ENCODE measurements at regions not wholly inside any gene's neighbourhood (a gene's known extent, or its start where the extent isn't known, plus 50 kb on each side); places are given as distances from the start of the nearest gene placed in this dataset.

DNA sequence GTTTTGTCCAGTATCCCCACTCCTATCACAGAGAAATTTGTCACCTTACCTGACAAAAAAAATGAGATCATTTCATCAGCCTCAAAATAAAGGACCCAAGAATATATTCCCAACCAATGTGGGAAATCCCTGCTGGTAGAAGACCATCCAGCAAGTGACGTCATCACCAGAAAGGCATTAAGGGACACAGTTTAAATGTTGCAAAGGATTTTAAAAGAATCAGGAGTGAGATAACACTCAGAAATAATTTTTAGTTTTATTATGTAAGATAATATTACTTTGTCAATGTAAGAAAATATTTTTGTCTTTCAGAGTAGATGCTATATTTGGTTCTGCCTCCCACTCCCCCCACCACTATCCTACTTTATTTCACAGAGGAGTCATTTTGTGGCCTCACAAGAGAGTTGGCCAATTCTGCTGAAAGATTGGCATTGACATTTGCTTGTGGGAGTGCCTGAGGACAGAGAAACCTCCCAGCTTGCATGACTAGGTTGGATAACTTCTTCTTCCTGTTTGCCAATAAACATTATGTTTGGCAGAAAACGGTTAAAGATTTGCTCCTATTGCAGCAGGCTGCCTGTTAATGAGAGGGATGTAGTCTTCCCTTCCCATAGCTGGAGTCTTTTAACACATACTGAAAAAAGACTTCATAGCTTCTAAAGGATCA lies 288.6 kb upstream of the DAB2 start:
- H3K4me3 ChIP-seq (ENCODE audit: low read depth, low read length), result no peak overlapping the region
- no peak for TF ChIP-seq CTCF (IDR thresholded peaks at IDR 0.05; ENCODE audit: insufficient read depth, low read length, poor library complexity, severe bottlenecking)

GRCh38 chr5:39712316-39713249 lies 287.8 kb upstream of the DAB2 start:
- DNase-seq (ENCODE audit: low read depth), result no peak
- no peak overlapping the region for H3K4me3 ChIP-seq (ENCODE audit: low read depth, low read length)
- TF ChIP-seq CTCF (IDR thresholded peaks at IDR 0.05; ENCODE audit: insufficient read depth, low read length, poor library complexity, severe bottlenecking), result no peak
- H3K27me3 ChIP-seq (ENCODE audit: control insufficient read depth, insufficient read depth, low read length), result no peaks in the 10 kb centered on the region
- no peaks in the 10 kb centered on the region for H3K36me3 ChIP-seq (ENCODE audit: control insufficient read depth, insufficient read depth, low read length)

More for the DNA sequence above, 288.6 kb upstream of the DAB2 start:
- Histone ChIP-seq H3K36me3 (ENCODE audit: control insufficient read depth, insufficient read depth, low read length) (no peaks in the 10 kb centered on the region), H3K27me3 (ENCODE audit: control insufficient read depth, insufficient read depth, low read length) (no peaks in the 10 kb centered on the region)
- DNase-seq (ENCODE audit: low read depth), result no peak

- TF ChIP-seq CTCF (IDR thresholded peaks at IDR 0.05; ENCODE audit: insufficient read depth, low read length, poor library complexity, severe bottlenecking), result no peak
- Histone ChIP-seq H3K27me3 (ENCODE audit: control insufficient read depth, insufficient read depth, low read length) (no peaks in the 10 kb centered on the region), H3K36me3 (ENCODE audit: control insufficient read depth, insufficient read depth, low read length) (no peaks in the 10 kb centered on the region), H3K4me3 (ENCODE audit: low read depth, low read length) (no peak overlapping the region)
- DNase-seq (ENCODE audit: low read depth), result no peak
These were observed 287.0 kb upstream of the DAB2 start for GRCh38 chr5:39711821-39712220.

DNA sequence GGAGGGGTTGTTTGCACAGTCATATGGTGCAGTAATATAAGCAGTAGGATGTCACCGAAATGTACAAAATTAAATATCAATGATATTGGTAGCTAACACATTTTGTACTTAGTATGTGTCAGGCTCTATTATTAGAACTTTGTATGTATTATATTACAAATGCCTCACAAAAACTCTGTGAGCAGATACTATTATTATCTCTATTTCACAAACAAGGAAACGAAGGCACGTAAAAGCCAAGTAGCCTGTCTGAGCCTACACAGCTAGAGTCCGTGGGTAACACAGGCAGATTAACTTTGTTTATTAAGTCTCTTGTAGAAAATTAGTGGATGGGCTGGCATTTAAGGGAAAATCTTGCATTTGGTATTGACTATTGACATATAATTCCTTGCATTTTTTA lies 284.3 kb upstream of the DAB2 start:
- TF ChIP-seq CTCF (IDR thresholded peaks at IDR 0.05; ENCODE audit: insufficient read depth, low read length, poor library complexity, severe bottlenecking), result no peak
- no peak for DNase-seq (ENCODE audit: low read depth)
- Histone ChIP-seq H3K27me3 (ENCODE audit: control insufficient read depth, insufficient read depth, low read length) (no peaks in the 10 kb centered on the region), H3K36me3 (ENCODE audit: control insufficient read depth, insufficient read depth, low read length) (no peaks in the 10 kb centered on the region), H3K4me3 (ENCODE audit: low read depth, low read length) (no peak overlapping the region)

DNA sequence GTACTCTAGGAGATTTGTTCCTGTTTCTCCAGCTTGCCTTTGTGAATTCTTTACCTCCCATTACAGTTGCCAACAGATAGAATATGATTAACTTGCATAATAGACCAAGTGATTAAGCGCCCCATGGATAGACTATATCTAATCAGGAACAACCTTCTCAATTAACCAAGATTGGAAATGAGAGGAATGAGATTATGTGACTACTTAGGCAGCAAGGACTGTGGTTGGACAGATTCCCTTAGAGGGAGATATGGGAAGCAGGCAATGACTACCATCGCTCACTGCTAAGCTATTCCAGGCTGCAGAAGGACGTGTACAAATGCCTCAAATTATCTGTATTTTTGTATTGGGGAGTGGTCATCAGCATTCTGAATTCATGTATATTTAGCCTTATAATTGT lies 278.1 kb upstream of the DAB2 start:
- TF ChIP-seq CTCF (IDR thresholded peaks at IDR 0.05; ENCODE audit: insufficient read depth, low read length, poor library complexity, severe bottlenecking), result no peak
- no peaks in the 10 kb centered on the region for H3K36me3 ChIP-seq (ENCODE audit: control insufficient read depth, insufficient read depth, low read length)
- no peak for DNase-seq (ENCODE audit: low read depth)
- no peak overlapping the region for H3K4me3 ChIP-seq (ENCODE audit: low read depth, low read length)
- H3K27me3 ChIP-seq (ENCODE audit: control insufficient read depth, insufficient read depth, low read length), result no peaks in the 10 kb centered on the region

Measured in kidney epithelial cell (primary cell).